Medulla oblongata (tissue), 1 donor: ENCODE measurements at regions not wholly inside any gene's neighbourhood (a gene's known extent, or its start where the extent isn't known, plus 50 kb on each side); places are given as distances from the start of the nearest gene placed in this dataset.

ENCODE experiments used
- DNase-seq: peaks from one replicate; pipeline ENCODE4 v3.0.0-alpha.2; 2015; ENCODE audit errors: extremely low spot score

DNA sequence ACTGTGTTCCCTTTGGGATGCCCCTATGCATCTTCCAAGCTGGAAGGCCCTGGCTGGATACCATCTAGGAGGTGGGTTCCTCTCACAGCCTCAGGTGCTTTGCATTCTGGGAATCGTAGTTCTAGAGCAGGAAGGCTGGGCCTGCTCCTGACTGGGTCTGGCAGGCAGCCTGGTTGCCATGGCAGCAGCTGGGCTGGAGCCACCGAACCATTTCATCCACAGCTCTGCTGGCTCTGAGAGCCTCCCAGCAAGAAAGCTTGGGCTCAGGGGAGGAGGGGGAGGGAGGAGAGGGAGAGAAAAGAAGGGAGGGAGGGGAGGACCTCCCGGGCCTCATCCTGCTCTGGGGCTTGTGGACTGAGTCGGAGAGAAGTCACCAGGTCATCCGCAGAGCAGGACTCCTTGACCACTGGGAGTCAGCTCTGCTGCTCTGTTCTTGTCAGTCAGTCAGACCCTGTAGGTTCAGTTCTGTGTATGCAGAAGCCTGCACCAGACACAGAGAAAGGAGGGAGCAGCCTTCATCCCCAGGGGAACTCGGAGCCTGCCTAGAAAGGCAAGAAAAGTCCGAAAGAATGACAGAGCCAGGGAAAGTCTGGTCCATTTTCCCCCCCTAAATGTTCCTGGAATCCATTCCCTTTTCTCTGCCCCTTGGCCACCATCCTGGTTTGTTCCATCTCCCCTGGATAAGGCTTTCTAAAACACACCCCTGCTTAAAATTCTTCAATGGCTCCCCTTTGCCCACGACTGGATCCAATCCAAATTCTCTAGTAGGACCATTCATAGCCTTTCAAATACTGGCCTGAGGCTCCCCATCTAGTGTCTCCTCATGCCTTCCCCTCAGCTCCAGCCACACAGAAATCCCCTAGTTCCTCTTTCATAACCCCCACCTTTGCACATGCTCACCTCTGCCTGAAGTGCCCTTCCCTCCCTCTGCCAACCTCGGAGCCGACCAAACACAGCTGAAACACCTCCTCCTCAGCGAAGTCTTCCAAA is 65.4 kb upstream of the ARAP3 start:
- peak; percentile 96 for DNase-seq

DNA sequence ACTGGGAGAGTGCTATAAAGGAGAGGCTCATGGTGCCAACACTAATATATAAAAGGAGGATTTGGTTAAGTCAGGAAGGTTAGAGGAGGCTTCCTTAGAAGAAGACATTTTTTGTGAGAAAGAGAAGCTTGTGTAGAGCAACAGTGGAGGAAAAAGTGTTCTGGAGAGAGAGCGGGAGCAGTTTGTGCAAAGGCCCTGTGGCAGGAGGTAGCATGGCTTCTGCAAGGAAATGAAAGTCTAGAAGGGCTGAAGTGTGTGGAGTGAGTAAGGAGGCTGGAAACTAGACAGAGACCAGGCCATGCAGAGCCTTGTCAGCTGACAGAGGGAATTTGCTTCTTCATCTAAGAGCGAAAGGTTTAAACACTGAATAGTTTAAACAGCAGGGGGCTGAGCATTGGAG is 64.4 kb upstream of the ARAP3 start:
- DNase-seq = no peak

DNA sequence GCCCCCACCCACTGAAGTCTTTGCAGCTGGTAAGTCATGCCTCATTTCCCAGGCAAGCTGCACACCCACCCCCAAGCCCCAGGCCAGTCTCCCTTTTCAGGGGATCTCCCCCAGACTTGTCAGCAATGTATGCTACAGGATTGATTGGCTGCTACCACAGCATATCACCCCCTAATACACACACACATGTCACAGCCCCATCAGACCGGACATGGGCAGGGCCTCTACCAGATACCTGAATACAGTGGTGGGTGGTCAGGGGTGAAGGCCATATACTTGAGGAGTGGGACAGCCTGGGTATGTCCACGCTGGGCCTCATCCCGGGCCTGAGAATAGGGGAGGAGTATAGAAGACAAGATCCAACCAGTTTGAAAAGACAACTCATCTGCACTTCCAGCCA is 63.4 kb upstream of the ARAP3 start:
- DNase-seq = no peak

DNA sequence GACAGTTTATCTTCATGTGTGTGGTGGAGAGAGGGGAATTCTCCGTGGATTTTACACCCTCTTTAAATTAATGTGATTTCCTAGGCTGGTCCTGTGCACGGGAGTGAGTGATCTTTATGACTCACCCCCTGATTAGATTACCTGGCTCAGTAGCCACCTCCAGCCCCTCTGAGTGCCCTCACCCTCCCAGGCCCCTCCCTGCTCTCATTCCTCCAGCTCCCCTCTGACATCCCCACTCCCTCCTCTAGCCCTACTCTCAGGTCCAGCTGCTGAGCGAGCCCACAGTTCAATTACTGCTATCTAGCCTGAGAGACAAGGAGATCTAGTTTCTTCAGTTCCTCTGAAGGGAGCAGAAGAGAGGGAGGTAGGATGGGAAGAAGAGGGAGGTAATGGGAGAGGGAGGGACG is 61.8 kb upstream of the ARAP3 start:
- no peak for DNase-seq

DNA sequence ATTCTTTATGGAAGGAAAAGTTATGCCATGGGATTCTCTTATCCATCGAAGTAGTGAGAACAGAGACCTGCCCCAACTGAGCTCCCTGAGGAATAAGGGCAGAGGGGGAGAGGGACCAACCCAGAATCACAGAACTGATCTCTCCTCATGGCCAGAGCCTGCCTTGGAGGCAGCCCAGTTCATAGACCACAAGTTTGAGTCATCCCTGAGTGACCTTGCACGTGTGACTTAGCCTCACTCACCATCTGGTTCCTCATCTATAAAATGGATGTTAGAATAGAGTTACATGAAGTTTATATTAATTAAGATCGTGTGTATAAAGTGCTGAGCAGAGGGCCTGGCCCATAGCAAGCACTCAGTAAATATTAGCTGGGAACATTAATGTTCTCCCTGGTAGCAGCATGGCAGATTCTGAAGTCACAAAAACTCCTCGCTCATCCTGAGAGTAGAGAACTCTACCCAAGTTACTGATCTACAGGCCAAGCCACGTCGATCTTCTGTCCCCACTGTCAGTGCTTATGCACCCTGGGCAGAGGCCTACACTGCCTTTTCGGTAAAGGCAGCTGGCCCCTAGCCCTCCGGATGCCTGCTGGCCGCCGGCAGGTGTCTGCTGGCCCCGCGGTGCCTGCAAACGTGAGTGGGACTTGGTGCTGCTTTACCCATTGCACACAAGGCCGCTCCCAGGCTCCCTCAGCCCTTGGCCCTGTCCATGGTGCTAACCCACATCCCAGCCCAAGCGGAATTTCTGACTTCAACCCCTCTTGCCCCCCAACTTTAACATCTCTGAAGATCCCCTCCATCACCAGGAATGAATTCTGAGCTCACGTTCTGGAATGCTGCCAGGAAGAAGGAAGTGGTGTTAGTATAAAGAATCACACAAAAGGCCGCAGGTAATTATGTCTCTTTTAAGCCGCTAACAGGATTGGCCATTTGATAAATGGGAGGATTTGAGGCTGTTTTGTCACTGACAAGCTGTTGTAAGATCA is 61.1 kb upstream of the ARAP3 start:
- no peak for DNase-seq

DNA sequence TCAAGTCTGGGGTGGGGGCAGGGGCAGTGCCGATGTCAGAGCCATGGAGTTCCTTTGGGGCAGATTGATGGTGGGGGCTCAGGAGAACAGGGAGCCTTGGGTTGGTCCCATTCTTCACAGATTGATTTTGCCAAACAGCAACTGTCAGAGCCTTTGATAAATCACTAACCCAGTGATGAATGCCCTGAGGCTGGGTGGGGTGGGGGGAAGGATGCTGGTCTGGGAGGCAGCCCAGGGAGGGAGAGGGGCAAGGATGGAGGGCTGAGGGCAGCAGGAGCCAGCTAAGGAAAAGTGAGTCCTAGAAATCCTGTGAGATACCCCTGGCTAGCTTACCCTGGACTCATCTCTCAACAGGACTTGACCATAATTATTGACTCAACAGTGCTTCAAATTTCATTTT is 60.1 kb upstream of the ARAP3 start:
- DNase-seq = no peak

DNA sequence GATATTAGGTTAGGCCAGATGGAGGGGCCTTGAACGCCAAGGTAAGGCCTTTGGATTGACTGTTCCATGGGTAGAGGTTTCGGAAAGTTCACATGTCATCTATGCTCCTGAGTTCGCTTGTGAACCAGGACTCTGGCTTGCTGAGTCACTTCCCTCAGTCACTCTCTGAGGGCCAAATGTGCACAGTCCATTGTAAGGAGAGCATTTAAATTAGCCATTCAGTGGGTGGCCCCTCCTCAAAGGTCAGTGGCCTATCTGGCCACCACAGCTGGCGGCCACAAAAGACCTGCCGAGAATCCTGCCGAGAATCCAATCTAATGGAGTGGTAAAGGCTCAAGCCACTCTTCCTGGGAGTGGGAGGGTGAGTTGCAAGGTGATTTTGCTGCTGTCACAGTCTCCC is 58.9 kb upstream of the ARAP3 start:
- no peak for DNase-seq

DNA sequence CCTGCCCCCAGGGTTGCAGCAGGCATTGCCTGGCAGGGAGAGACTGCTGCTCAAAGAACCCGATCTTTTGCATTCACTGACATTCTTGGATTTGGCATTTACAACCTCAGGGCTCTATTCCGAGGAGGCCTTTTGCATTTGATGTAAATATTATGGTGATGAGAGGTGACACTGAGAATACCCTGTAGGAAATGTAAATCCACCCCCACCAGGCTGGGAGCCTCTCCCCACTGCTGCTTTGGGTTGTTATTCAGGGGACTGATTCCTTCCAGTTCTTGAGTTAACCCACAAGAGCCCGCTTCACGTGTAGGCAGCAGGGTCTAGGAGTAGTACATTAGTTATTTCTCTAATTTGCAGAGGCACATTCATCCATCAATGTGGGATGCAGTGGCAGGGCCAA is 55.5 kb upstream of the ARAP3 start:
- no peak for DNase-seq

DNA sequence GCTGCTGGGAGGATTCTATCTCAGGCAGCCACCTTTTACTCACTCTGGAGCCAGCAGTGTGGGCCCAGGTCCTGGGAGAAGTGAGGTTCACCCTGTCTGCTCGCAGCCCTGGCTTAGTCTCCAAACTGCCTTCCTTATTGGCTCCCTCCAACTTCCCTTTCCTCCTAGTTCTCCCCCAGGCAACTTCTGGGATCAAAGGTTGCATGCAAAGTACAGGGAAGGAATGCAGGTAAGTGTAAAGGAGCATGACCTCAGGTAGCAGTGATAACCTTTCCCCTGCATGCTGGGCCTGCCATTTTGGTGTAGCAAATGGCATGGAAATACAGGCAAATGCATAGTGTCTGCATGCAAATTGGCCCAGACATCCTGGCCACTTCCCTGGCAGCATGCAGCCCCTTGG is 53.8 kb upstream of the ARAP3 start:
- no peak for DNase-seq

DNA sequence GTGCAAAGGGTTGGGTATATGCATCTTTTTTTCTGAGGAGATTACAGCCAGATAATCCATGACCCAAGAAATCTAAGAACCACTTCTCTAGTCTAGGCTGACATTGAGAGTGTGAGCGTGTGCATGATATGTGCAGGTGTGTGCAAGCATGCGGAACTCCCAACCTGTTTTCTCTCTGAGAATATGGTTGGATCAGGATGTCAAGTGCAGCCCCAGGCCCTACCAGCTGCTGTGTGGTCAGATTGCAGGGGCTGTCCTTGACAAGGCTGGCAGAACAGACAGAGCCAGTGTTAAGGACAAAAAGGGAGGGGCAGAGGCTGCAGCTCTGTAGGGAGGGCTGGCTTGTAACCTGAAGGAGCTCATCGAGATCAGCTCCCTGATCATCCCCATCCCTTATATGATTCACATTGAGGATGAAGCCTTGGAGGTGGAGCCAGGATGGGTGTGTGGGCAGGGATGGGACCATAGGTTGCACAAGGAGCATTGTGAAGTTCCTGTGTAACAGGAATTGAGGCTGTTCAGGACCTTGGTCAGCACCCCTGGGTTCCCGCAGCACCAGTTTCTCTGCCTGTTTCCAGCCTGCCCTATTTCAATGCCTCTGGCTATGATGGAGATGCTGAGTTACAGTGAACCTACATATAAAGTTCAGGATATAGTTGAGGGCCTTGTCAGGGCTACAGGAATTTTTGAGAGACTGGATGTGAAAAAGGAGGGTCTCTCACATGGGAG is 52.6 kb upstream of the ARAP3 start:
- peak; percentile 12 for DNase-seq

DNA sequence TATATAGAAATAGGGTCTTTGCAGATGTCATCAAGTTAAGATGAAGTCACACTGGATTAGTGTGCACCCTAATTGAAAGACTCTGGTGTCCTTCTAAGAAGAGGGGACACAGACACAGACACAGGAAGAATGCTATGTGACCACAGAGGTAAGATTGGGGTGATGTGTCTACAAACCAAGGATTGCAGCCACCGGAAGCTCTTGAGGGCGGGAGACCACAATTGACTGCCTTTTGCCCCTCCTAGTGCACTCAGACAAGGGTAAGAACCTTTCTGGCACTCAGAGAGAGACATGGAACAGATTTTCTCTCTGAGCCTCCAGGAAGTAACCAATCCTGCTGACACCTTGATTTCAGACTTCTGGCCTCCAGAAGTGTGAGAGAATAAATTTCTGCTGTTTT is 51.2 kb upstream of the ARAP3 start:
- DNase-seq = no peak

DNA sequence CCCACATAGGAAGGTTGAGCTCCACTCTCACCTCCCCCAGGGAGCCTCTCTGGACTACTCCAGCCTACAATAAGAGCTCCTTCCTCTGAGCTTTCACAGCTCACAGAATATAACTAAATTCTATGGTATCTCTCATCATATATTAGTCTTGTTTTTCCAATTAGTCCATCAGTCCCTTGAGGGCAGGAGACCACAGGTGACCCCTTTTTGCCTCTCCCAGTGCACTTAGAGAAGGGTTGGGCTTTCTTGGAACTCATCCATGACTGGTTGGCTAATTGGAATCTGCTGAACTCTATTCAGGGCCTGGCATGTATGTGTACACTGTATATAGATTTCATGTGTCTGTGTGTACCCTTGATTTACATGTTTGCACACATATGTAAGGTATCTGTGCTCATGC is 50.4 kb upstream of the ARAP3 start:
- no peak for DNase-seq
